ENCODE measurements at regions not wholly inside any gene's neighbourhood (a gene's known extent, or its start where the extent isn't known, plus 50 kb on each side); places are given as distances from the start of the nearest gene placed in this dataset.

DNA sequence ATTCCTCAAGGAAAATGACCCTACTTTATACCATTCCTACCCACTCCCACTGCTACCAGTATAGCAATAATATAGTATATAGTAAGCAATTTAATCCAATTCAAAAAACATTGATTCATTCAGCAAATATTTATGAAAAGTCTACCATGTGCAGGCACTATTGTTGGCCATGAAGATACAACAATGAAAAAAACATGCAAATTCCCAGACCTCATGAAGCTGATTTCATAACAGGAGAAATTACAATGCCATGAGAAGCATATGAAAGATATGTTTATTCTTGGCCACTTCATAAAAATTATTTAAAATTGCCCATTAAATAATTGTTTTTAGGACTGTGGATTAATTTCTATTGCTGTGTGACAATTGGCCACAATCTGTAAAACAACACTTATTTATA is 315.8 kb upstream of the COL8A1 start:
- Histone ChIP-seq H3K27ac (ENCODE audit: low read depth, low read length) (no peak overlapping the region), H4K20me1 (ENCODE audit: low read depth, low read length) (no peaks in the 10 kb centered on the region), H3K36me3 (ENCODE audit: low read length) (no peaks in the 10 kb centered on the region), H3K9me3 (ENCODE audit: insufficient read depth, low read length) (no peaks in the 10 kb centered on the region), H3K4me3 (ENCODE audit: insufficient read depth, low read length, poor library complexity, severe bottlenecking) (no peak overlapping the region), H3K9me2 (replicated peaks; ENCODE audit: insufficient read depth, low read length) (no peaks in the 10 kb centered on the region), H3K4me2 (ENCODE audit: low read depth, low read length, poor library complexity, severe bottlenecking) (no peak overlapping the region), H3K27me3 (ENCODE audit: low read length) (no peaks in the 10 kb centered on the region), H3F3A (ENCODE audit: insufficient read depth) (no peaks in the 10 kb centered on the region), H3K79me2 (ENCODE audit: insufficient read depth, low read length) (no peaks in the 10 kb centered on the region), H2AFZ (ENCODE audit: low read depth, low read length, severe bottlenecking) (no peak overlapping the region), H3K9ac (ENCODE audit: low read length) (no peak overlapping the region)
- no peak for TF ChIP-seq EZH2phosphoT487 (conservative IDR thresholded peaks at IDR 0.05; ENCODE audit: low read length)
- TF ChIP-seq, protein P1, sequence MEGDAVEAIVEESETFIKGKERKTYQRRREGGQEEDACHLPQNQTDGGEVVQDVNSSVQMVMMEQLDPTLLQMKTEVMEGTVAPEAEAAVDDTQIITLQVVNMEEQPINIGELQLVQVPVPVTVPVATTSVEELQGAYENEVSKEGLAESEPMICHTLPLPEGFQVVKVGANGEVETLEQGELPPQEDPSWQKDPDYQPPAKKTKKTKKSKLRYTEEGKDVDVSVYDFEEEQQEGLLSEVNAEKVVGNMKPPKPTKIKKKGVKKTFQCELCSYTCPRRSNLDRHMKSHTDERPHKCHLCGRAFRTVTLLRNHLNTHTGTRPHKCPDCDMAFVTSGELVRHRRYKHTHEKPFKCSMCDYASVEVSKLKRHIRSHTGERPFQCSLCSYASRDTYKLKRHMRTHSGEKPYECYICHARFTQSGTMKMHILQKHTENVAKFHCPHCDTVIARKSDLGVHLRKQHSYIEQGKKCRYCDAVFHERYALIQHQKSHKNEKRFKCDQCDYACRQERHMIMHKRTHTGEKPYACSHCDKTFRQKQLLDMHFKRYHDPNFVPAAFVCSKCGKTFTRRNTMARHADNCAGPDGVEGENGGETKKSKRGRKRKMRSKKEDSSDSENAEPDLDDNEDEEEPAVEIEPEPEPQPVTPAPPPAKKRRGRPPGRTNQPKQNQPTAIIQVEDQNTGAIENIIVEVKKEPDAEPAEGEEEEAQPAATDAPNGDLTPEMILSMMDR (IDR thresholded peaks at IDR 0.05; ENCODE audit: insufficient read depth, low read length, poor library complexity, severe bottlenecking), result no peak

DNA sequence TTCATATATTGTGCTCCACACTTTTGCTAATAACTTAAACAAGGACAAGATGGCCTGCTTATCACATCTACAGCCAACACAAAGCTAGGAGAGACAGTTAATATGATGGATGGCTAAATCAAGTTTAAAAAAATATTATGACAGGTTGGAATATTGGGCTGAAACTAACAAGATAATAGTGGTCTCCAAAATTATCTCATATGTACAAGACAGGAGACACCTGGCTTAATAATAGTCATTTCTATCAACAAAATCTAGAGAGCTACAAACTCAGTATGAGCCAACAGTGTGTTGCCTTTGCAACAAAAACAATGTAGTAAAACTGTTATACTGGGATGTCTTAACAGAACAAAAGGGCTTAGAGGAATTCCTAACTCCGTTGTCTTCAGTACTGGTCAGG is 317.1 kb upstream of the COL8A1 start:
- H3K9me3 ChIP-seq (ENCODE audit: insufficient read depth, low read length), result no peaks in the 10 kb centered on the region
- no peak overlapping the region for H3K4me2 ChIP-seq (ENCODE audit: low read depth, low read length, poor library complexity, severe bottlenecking)
- no peaks in the 10 kb centered on the region for H3K79me2 ChIP-seq (ENCODE audit: insufficient read depth, low read length)
- no peaks in the 10 kb centered on the region for H3K27me3 ChIP-seq (ENCODE audit: low read length)
- no peaks in the 10 kb centered on the region for H3K9me2 ChIP-seq (replicated peaks; ENCODE audit: insufficient read depth, low read length)
- no peak for TF ChIP-seq EZH2phosphoT487 (conservative IDR thresholded peaks at IDR 0.05; ENCODE audit: low read length)
- TF ChIP-seq, protein P1 (IDR thresholded peaks at IDR 0.05; ENCODE audit: insufficient read depth, low read length, poor library complexity, severe bottlenecking), result no peak
- no peaks in the 10 kb centered on the region for H3K36me3 ChIP-seq (ENCODE audit: low read length)
- H2AFZ ChIP-seq (ENCODE audit: low read depth, low read length, severe bottlenecking), result no peak overlapping the region
- no peaks in the 10 kb centered on the region for H3F3A ChIP-seq (ENCODE audit: insufficient read depth)
- no peak overlapping the region for H3K27ac ChIP-seq (ENCODE audit: low read depth, low read length)
- H3K9ac ChIP-seq (ENCODE audit: low read length), result no peak overlapping the region
- no peaks in the 10 kb centered on the region for H4K20me1 ChIP-seq (ENCODE audit: low read depth, low read length)
- H3K4me3 ChIP-seq (ENCODE audit: insufficient read depth, low read length, poor library complexity, severe bottlenecking), result no peak overlapping the region

DNA sequence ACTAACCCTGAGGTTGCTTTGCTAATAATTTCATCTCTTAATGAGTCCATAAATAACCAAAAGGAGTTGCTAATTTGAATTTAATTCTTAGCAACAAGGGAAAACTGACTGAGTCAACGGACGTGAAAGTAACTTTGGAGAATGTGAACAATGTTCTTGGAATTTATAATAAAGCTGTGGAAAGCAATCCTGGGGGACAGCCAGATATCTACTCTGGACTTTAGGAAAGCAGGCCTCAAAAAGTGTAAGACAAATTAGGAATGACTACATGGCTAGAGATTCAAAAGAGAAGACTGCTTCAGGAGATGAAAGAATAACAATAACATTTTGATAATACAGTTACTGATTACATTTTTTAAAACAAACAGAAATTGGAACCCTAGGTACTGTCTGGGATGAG is 318.4 kb upstream of the COL8A1 start:
- Histone ChIP-seq H3K9ac (ENCODE audit: low read length) (no peak overlapping the region), H3F3A (ENCODE audit: insufficient read depth) (no peaks in the 10 kb centered on the region), H3K27me3 (ENCODE audit: low read length) (no peaks in the 10 kb centered on the region), H3K36me3 (ENCODE audit: low read length) (no peaks in the 10 kb centered on the region), H3K79me2 (ENCODE audit: insufficient read depth, low read length) (no peaks in the 10 kb centered on the region), H3K9me2 (replicated peaks; ENCODE audit: insufficient read depth, low read length) (no peaks in the 10 kb centered on the region), H3K4me2 (ENCODE audit: low read depth, low read length, poor library complexity, severe bottlenecking) (no peak overlapping the region), H3K9me3 (ENCODE audit: insufficient read depth, low read length) (no peaks in the 10 kb centered on the region), H3K27ac (ENCODE audit: low read depth, low read length) (no peak overlapping the region), H2AFZ (ENCODE audit: low read depth, low read length, severe bottlenecking) (no peak overlapping the region), H4K20me1 (ENCODE audit: low read depth, low read length) (no peaks in the 10 kb centered on the region), H3K4me3 (ENCODE audit: insufficient read depth, low read length, poor library complexity, severe bottlenecking) (no peak overlapping the region)
- TF ChIP-seq, protein P1 (IDR thresholded peaks at IDR 0.05; ENCODE audit: insufficient read depth, low read length, poor library complexity, severe bottlenecking), result no peak
- TF ChIP-seq EZH2phosphoT487 (conservative IDR thresholded peaks at IDR 0.05; ENCODE audit: low read length), result no peak

Measured in SU-DHL-6 (cell line).